ENCODE measurements at regions not wholly inside any gene's neighbourhood (a gene's known extent, or its start where the extent isn't known, plus 50 kb on each side); places are given as distances from the start of the nearest gene placed in this dataset.

- TF ChIP-seq, protein P1, sequence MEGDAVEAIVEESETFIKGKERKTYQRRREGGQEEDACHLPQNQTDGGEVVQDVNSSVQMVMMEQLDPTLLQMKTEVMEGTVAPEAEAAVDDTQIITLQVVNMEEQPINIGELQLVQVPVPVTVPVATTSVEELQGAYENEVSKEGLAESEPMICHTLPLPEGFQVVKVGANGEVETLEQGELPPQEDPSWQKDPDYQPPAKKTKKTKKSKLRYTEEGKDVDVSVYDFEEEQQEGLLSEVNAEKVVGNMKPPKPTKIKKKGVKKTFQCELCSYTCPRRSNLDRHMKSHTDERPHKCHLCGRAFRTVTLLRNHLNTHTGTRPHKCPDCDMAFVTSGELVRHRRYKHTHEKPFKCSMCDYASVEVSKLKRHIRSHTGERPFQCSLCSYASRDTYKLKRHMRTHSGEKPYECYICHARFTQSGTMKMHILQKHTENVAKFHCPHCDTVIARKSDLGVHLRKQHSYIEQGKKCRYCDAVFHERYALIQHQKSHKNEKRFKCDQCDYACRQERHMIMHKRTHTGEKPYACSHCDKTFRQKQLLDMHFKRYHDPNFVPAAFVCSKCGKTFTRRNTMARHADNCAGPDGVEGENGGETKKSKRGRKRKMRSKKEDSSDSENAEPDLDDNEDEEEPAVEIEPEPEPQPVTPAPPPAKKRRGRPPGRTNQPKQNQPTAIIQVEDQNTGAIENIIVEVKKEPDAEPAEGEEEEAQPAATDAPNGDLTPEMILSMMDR (conservative IDR thresholded peaks at IDR 0.05), result no peak
- TF ChIP-seq ZFX (IDR thresholded peaks at IDR 0.05), result no peak
Observed at GRCh38 chr5:9858043-9858442, 227.9 kb upstream of the TAS2R1 start.
